ENCODE measurements at regions not wholly inside any gene's neighbourhood (a gene's known extent, or its start where the extent isn't known, plus 50 kb on each side); places are given as distances from the start of the nearest gene placed in this dataset.
A peak's percentile ranks its signal among the peaks of the same experiment; 100 is the strongest.

GRCh38 chr3:23726811-23727548 is 78.8 kb upstream of the UBE2E1 start:
- no peaks in the 10 kb centered on the region for H3K79me2 ChIP-seq (ENCODE audit: control insufficient read depth, insufficient read depth, low read length)
- no peaks in the 10 kb centered on the region for H3K36me3 ChIP-seq (ENCODE audit: control insufficient read depth in 2 of 2, insufficient read depth in 2 of 2, low read length in 1 of 2)
- BruUV-seq (replicated peaks) = no TSS peak
- peak; percentile 87 for ATAC-seq
- H2AFZ ChIP-seq (ENCODE audit: control insufficient read depth, low read depth, low read length) = no peak overlapping the region
- no peaks in the 10 kb centered on the region for H3K27me3 ChIP-seq (replicated peaks in 1 of 2; ENCODE audit: control insufficient read depth in 2 of 2, insufficient read depth in 2 of 2, low read length in 1 of 2)
- WGBS (ENCODE audit: insufficient coverage, insufficient replicate concordance, low lambda C conversion rate, missing lambda C conversion rate) = 47% methylated on average over 5 of the region's 5 CpGs
- H4K20me1 ChIP-seq (ENCODE audit: control insufficient read depth, insufficient read depth) = no peaks in the 10 kb centered on the region
- in situ Hi-C loops (cut with MboI) = no loop called here
- H3K4me3 ChIP-seq = no peak overlapping the region
- peak; percentile 45 for DNase-seq (ENCODE audit: low read depth, low spot score)
- peaks cover 17% of the 10 kb centered on the region for H3K4me1 ChIP-seq (ENCODE audit: control insufficient read depth, insufficient read depth, low read length)
- peak; percentile 66 for FAIRE-seq
- RAD21 ChIA-PET (ENCODE audit: unreplicated experiment) = no interaction called here
- no peak overlapping the region for H3K9ac ChIP-seq (ENCODE audit: control insufficient read depth, insufficient read depth, low read length)
- 0 out of 3 replicates have a peak, but pooled peaks cover 2% of the 10 kb centered on the region for H3K9me3 ChIP-seq (replicated peaks; ENCODE audit: control insufficient read depth, insufficient read depth, low read length)
- CTCF ChIA-PET = interaction anchor here (1.2 kb wide), 1 partner anchor 18 kb away, joined by 3 read pairs; no protein-coding TSS in a partner anchor
- POLR2A ChIA-PET = interaction anchor here (0.9 kb wide), 1 partner anchor 10 kb away, joined by 3 read pairs; no protein-coding TSS in a partner anchor
- H3K27ac ChIP-seq (ENCODE audit: control insufficient read depth, insufficient read depth) = no peak overlapping the region
- intact Hi-C loops (cut with micrococcal nuclease; ENCODE audit: unreplicated experiment) = no loop called here
- SMC1A ChIA-PET (ENCODE audit: uncharacterized antibody, unreplicated experiment) = interaction anchor here (0.7 to 1.2 kb wide), 4 partner anchors 36 to 271 kb away, joined by 3 to 4 read pairs (median 3); no protein-coding TSS in a partner anchor
- H3K4me2 ChIP-seq (ENCODE audit: control insufficient read depth, insufficient read depth) = peak overlapping the region; percentile 2; the same call in 1 of the 2 replicates
- TF ChIP-seq E2F4 (IDR thresholded peaks at IDR 0.05; ENCODE audit: low read depth, low read length) = no peak
- TF ChIP-seq RAD21 (IDR thresholded peaks at IDR 0.05; ENCODE audit: insufficient read depth, low read depth, low read length) = 0 out of 2 replicates have a peak, but pooled peaks have one; percentile 9
- TF ChIP-seq MTA2 (IDR thresholded peaks at IDR 0.05; ENCODE audit: low read depth) = peak; percentile 37; the same call in 1 of the 2 replicates
- TF ChIP-seq CREM (IDR thresholded peaks at IDR 0.05; ENCODE audit: low read depth) = no peak
- peak; percentile 36 for TF ChIP-seq JUNB (IDR thresholded peaks at IDR 0.05)
- peak in 1 of 2 experiments; percentile 40; a peak in 1 of 4 replicates for TF ChIP-seq EP300 (IDR thresholded peaks at IDR 0.05; ENCODE audit: borderline replicate concordance in 1 of 2, control insufficient read depth in 1 of 2, low read depth in 2 of 2, low read length in 2 of 2)
- TF ChIP-seq RUNX3 (IDR thresholded peaks at IDR 0.05; ENCODE audit: low read length) = peak; percentile 86
- peak; percentile 58 for TF ChIP-seq IKZF1 (conservative IDR thresholded peaks at IDR 0.05)
- TF ChIP-seq ZNF24 (IDR thresholded peaks at IDR 0.05) = peak; percentile 96
- peak; percentile 78 to 83; a peak in 3 of 4 replicates for TF ChIP-seq IKZF2 (IDR thresholded peaks at IDR 0.05)
- TF ChIP-seq CUX1 (IDR thresholded peaks at IDR 0.05; ENCODE audit: insufficient replicate concordance, low read depth, low read length) = no peak
- peak; percentile 73 for TF ChIP-seq USF1 (IDR thresholded peaks at IDR 0.05; ENCODE audit: borderline replicate concordance, extremely low read length, insufficient read depth, low read depth, low read length)
- TF ChIP-seq YY1 (IDR thresholded peaks at IDR 0.05; ENCODE audit: low read depth, low read length) = no peak
- no peak for TF ChIP-seq SMC3 (IDR thresholded peaks at IDR 0.05; ENCODE audit: borderline replicate concordance, low read length)
- 0 out of 2 replicates have a peak, but pooled peaks have one; percentile 16 for TF ChIP-seq NR2F1 (conservative IDR thresholded peaks at IDR 0.05)
- TF ChIP-seq CBX5 (IDR thresholded peaks at IDR 0.05; ENCODE audit: low read depth) = peak; percentile 54; the same call in 1 of the 2 replicates
- TF ChIP-seq DPF2 (IDR thresholded peaks at IDR 0.05) = peak; percentile 48; the same call in 1 of the 2 replicates
